ENCODE measurements at regions not wholly inside any gene's neighbourhood (a gene's known extent, or its start where the extent isn't known, plus 50 kb on each side); places are given as distances from the start of the nearest gene placed in this dataset.

GRCh38 chr13:106374631-106375030 is 160.8 kb downstream of the EFNB2 start:
- CTCF ChIA-PET = no interaction called here
- Histone ChIP-seq H2AFZ (ENCODE audit: low read depth, low read length, poor library complexity, severe bottlenecking) (no peak overlapping the region), H3K4me1 (ENCODE audit: control insufficient read depth in 1 of 2, insufficient read depth in 2 of 2, low read length in 2 of 2) (peaks cover 12 to 26% of the 10 kb centered on the region in 2 experiments), H3K27me3 (ENCODE audit: insufficient read depth, low read length) (no peaks in the 10 kb centered on the region), H3K9me2 (ENCODE audit: insufficient read depth) (no peaks in the 10 kb centered on the region), H3K36me3 (ENCODE audit: control insufficient read depth in 1 of 2, insufficient read depth in 2 of 2, low read length in 2 of 2) (no peaks in the 10 kb centered on the region), H3K27ac (ENCODE audit: low read depth, low read length) (no peak overlapping the region), H4K20me1 (ENCODE audit: insufficient read depth) (no peaks in the 10 kb centered on the region), H3K79me2 (ENCODE audit: insufficient read depth, low read length) (no peaks in the 10 kb centered on the region), H3K4me3 (replicated peaks in 1 of 2; ENCODE audit: low read depth in 1 of 2, low read length in 2 of 2) (no peak overlapping the region), H3K4me2 (ENCODE audit: low read length) (no peak overlapping the region), H3K9ac (ENCODE audit: low read length) (no peak overlapping the region), H3K9me3 (ENCODE audit: control insufficient read depth in 1 of 2, insufficient read depth in 1 of 2, low read depth in 1 of 2, low read length in 2 of 2) (no peaks in the 10 kb centered on the region)
- TF ChIP-seq ZBTB33 (IDR thresholded peaks at IDR 0.05; ENCODE audit: extremely low read depth, insufficient replicate concordance, low read length) = no peak
- no peak for TF ChIP-seq CEBPB (IDR thresholded peaks at IDR 0.05; ENCODE audit: low read depth)
- TF ChIP-seq YY1 (IDR thresholded peaks at IDR 0.05; ENCODE audit: extremely low read depth, insufficient replicate concordance, low read depth, low read length) = no peak
- no peak for TF ChIP-seq POLR2A (IDR thresholded peaks at IDR 0.05; ENCODE audit: borderline replicate concordance, extremely low read depth, insufficient read depth, insufficient read length)
- no peak for TF ChIP-seq SIN3A (IDR thresholded peaks at IDR 0.05; ENCODE audit: low read depth)
- TF ChIP-seq EGR1 (IDR thresholded peaks at IDR 0.05; ENCODE audit: low read depth) = no peak
- no peak for TF ChIP-seq JUND (IDR thresholded peaks at IDR 0.05)
- no peak for TF ChIP-seq TCF7L2 (IDR thresholded peaks at IDR 0.05; ENCODE audit: borderline replicate concordance, extremely low read depth, insufficient read depth, insufficient read length)
- TF ChIP-seq EZH2 (IDR thresholded peaks at IDR 0.05) = no peak
- no peak for TF ChIP-seq SRF (IDR thresholded peaks at IDR 0.05; ENCODE audit: low read depth)
- TF ChIP-seq MAX (IDR thresholded peaks at IDR 0.05) = no peak
- TF ChIP-seq ZFX (IDR thresholded peaks at IDR 0.05) = no peak
- TF ChIP-seq SP1 (IDR thresholded peaks at IDR 0.05; ENCODE audit: low read depth) = no peak
- TF ChIP-seq RAD21 (IDR thresholded peaks at IDR 0.05; ENCODE audit: low read depth) = no peak
- no peak for TF ChIP-seq CBX3 (IDR thresholded peaks at IDR 0.05; ENCODE audit: low read depth)
- TF ChIP-seq ATF3 (IDR thresholded peaks at IDR 0.05) = no peak
- no peak for TF ChIP-seq ZNF274 (IDR thresholded peaks at IDR 0.05; ENCODE audit: low read depth, low read length)
- no peak for DNase-seq (ENCODE audit: low read depth, low spot score)
- RAD21 ChIA-PET (ENCODE audit: low non-redundant PET in 1 of 2, low total read pairs in 2 of 2, uncharacterized antibody in 2 of 2, unreplicated experiment in 2 of 2) = no interaction called here
- no peak for ATAC-seq
- intact Hi-C loops (cut with micrococcal nuclease) = no loop called here
- POLR2A ChIA-PET = no interaction called here
- no TSS peak for BruUV-seq (replicated peaks)

Measured in HCT116 (cell line).